ENCODE measurements at regions not wholly inside any gene's neighbourhood (a gene's known extent, or its start where the extent isn't known, plus 50 kb on each side); places are given as distances from the start of the nearest gene placed in this dataset.

DNA sequence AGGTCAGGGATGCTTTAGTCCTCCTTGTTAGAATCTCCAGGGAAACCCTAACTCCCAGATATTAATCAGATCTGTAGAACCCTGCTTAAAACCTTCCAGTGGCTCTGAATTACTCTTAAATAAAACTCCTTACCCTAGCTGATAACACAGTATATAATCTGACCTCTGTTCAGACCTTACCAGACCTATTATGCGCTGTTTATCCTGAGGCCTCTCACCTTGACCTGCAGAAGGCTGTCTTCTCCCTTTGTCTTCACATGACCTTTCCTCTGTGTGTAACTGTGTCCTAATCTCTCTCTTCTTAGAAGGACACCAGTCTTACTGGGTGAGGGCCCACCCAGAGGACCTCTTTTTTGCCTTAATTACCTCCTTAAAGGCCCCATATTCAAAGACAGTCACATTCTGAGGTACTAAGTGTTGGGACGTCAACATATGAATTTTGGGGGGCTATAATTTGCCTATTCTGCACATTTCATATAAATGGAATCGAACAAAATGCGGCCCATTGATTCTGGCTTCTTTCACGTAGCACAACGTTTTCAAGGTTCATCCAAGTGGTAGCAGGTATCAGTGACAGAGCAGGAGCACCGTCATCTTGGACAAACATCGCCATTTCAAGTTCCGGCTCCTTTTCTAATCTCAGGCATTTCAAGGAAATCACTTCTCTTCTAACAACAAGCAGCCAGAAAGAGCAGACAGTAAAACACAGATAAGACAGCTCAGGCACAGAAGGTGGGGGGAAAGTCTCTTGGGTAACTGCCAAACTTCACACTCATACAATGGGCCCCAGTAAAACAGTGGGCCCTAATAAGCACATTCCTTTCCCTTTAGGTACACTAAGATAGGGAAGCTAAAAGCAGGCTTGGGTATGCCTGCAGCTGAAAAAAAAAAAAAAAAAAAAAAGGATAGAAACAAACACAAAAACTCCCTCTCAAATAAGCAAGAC is 200.2 kb upstream of the NUDT4 start:
- H3K9ac ChIP-seq (ENCODE audit: insufficient read depth, low read length), result no peak overlapping the region
- H3K9me3 ChIP-seq (ENCODE audit: control insufficient read depth, insufficient read depth, low read depth, low read length), result no peaks in the 10 kb centered on the region
- no peaks in the 10 kb centered on the region for H3K27me3 ChIP-seq (ENCODE audit: control insufficient read depth, insufficient read depth, low read length)
- TF ChIP-seq, protein P1, sequence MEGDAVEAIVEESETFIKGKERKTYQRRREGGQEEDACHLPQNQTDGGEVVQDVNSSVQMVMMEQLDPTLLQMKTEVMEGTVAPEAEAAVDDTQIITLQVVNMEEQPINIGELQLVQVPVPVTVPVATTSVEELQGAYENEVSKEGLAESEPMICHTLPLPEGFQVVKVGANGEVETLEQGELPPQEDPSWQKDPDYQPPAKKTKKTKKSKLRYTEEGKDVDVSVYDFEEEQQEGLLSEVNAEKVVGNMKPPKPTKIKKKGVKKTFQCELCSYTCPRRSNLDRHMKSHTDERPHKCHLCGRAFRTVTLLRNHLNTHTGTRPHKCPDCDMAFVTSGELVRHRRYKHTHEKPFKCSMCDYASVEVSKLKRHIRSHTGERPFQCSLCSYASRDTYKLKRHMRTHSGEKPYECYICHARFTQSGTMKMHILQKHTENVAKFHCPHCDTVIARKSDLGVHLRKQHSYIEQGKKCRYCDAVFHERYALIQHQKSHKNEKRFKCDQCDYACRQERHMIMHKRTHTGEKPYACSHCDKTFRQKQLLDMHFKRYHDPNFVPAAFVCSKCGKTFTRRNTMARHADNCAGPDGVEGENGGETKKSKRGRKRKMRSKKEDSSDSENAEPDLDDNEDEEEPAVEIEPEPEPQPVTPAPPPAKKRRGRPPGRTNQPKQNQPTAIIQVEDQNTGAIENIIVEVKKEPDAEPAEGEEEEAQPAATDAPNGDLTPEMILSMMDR (conservative IDR thresholded peaks at IDR 0.05 in 1 of 2, IDR thresholded peaks at IDR 0.05 in 1 of 2; ENCODE audit: low read depth in 1 of 2, low read length in 2 of 2), result no peak
- TF ChIP-seq EZH2 (IDR thresholded peaks at IDR 0.05; ENCODE audit: low read length, missing control alignments), result no peak
- H3K79me2 ChIP-seq (ENCODE audit: control insufficient read depth, insufficient read depth, low read length), result no peaks in the 10 kb centered on the region
- H3K27ac ChIP-seq (ENCODE audit: insufficient read depth, low read length), result no peak overlapping the region
- H3K4me2 ChIP-seq (ENCODE audit: extremely low read depth, insufficient read depth, low read length), result no peak overlapping the region
- peaks cover 19% of the 10 kb centered on the region for H3K4me1 ChIP-seq (ENCODE audit: control insufficient read depth, extremely low read depth, insufficient read depth, low read length)
- H3K4me3 ChIP-seq (replicated peaks in 1 of 4; ENCODE audit: control extremely low read depth in 1 of 4, insufficient read depth in 1 of 4, low read depth in 3 of 4, low read length in 4 of 4), result no peak overlapping the region
- no peak overlapping the region for H2AFZ ChIP-seq (ENCODE audit: low read length)
- H4K20me1 ChIP-seq (ENCODE audit: control insufficient read depth, extremely low read depth, insufficient read depth, low read length), result no peaks in the 10 kb centered on the region
- peak in 1 of 2 donors; percentile 65 for DNase-seq (ENCODE audit: low read depth in 2 of 2)
- no peaks in the 10 kb centered on the region for H3K36me3 ChIP-seq (ENCODE audit: control insufficient read depth, insufficient read depth, low read length)

GRCh38 chr12:93178154-93178878 is 199.4 kb upstream of the NUDT4 start:
- H3K27me3 ChIP-seq (ENCODE audit: control insufficient read depth, insufficient read depth, low read length), result no peaks in the 10 kb centered on the region
- H3K27ac ChIP-seq (ENCODE audit: insufficient read depth, low read length), result no peak overlapping the region
- no peak overlapping the region for H3K4me3 ChIP-seq (replicated peaks in 1 of 4; ENCODE audit: control extremely low read depth in 1 of 4, insufficient read depth in 1 of 4, low read depth in 3 of 4, low read length in 4 of 4)
- H2AFZ ChIP-seq (ENCODE audit: low read length), result no peak overlapping the region
- no peak overlapping the region for H3K9ac ChIP-seq (ENCODE audit: insufficient read depth, low read length)
- DNase-seq (ENCODE audit: low read depth in 2 of 2), result no peak
- no peak overlapping the region for H3K4me2 ChIP-seq (ENCODE audit: extremely low read depth, insufficient read depth, low read length)
- H4K20me1 ChIP-seq (ENCODE audit: control insufficient read depth, extremely low read depth, insufficient read depth, low read length), result no peaks in the 10 kb centered on the region
- peaks cover 15% of the 10 kb centered on the region for H3K4me1 ChIP-seq (ENCODE audit: control insufficient read depth, extremely low read depth, insufficient read depth, low read length)
- TF ChIP-seq EZH2 (IDR thresholded peaks at IDR 0.05; ENCODE audit: low read length, missing control alignments), result no peak
- TF ChIP-seq, protein P1 (conservative IDR thresholded peaks at IDR 0.05 in 1 of 2, IDR thresholded peaks at IDR 0.05 in 1 of 2; ENCODE audit: low read depth in 1 of 2, low read length in 2 of 2), result no peak
- H3K79me2 ChIP-seq (ENCODE audit: control insufficient read depth, insufficient read depth, low read length), result no peaks in the 10 kb centered on the region
- no peaks in the 10 kb centered on the region for H3K9me3 ChIP-seq (ENCODE audit: control insufficient read depth, insufficient read depth, low read depth, low read length)
- no peaks in the 10 kb centered on the region for H3K36me3 ChIP-seq (ENCODE audit: control insufficient read depth, insufficient read depth, low read length)

DNA sequence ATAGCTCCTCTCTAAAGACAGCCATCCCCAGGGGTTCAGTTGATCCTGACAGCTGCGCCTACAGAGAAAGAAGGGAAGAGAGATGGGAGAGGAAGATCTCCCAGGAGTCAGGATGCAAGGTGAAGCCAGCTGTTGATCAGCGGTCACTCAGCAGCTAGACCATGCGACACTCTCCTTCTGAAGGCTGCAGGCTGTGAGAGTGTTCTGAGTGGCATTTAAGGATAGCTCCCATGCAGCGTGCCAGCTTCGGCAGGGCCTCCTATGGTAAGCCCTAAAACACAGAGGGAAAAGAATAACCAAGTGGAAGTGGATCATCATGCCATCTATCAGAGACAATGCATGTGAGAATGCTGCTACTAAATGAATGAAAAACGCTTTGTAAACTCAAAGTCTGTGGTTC is 197.9 kb upstream of the NUDT4 start:
- peaks cover 17% of the 10 kb centered on the region for H3K4me1 ChIP-seq (ENCODE audit: control insufficient read depth, extremely low read depth, insufficient read depth, low read length)
- no peaks in the 10 kb centered on the region for H3K9me3 ChIP-seq (ENCODE audit: control insufficient read depth, insufficient read depth, low read depth, low read length)
- H2AFZ ChIP-seq (ENCODE audit: low read length), result no peak overlapping the region
- DNase-seq (ENCODE audit: low read depth in 2 of 2), result no peak
- no peak overlapping the region for H3K27ac ChIP-seq (ENCODE audit: insufficient read depth, low read length)
- H3K36me3 ChIP-seq (ENCODE audit: control insufficient read depth, insufficient read depth, low read length), result no peaks in the 10 kb centered on the region
- no peak overlapping the region for H3K4me3 ChIP-seq (replicated peaks in 1 of 4; ENCODE audit: control extremely low read depth in 1 of 4, insufficient read depth in 1 of 4, low read depth in 3 of 4, low read length in 4 of 4)
- H4K20me1 ChIP-seq (ENCODE audit: control insufficient read depth, extremely low read depth, insufficient read depth, low read length), result no peaks in the 10 kb centered on the region
- H3K27me3 ChIP-seq (ENCODE audit: control insufficient read depth, insufficient read depth, low read length), result no peaks in the 10 kb centered on the region
- no peak overlapping the region for H3K4me2 ChIP-seq (ENCODE audit: extremely low read depth, insufficient read depth, low read length)
- no peak overlapping the region for H3K9ac ChIP-seq (ENCODE audit: insufficient read depth, low read length)
- TF ChIP-seq, protein P1 (conservative IDR thresholded peaks at IDR 0.05 in 1 of 2, IDR thresholded peaks at IDR 0.05 in 1 of 2; ENCODE audit: low read depth in 1 of 2, low read length in 2 of 2), result no peak
- TF ChIP-seq EZH2 (IDR thresholded peaks at IDR 0.05; ENCODE audit: low read length, missing control alignments), result no peak
- no peaks in the 10 kb centered on the region for H3K79me2 ChIP-seq (ENCODE audit: control insufficient read depth, insufficient read depth, low read length)
